ENCODE measurements at regions not wholly inside any gene's neighbourhood (a gene's known extent, or its start where the extent isn't known, plus 50 kb on each side); places are given as distances from the start of the nearest gene placed in this dataset.

- Mint-ChIP-seq H3K4me1 (no peaks in the 10 kb centered on the region), H3K27me3 (ENCODE audit: low read depth in 3 of 3) (no peaks in the 10 kb centered on the region), H3K36me3 (no peaks in the 10 kb centered on the region), H3K9me3 (peaks cover 0 to 5% (median 0%) of the 10 kb centered on the region in 7 donors), H3K27ac (no peak overlapping the region), H3K4me3 (no peak overlapping the region)
- no peak overlapping the region for H2AFZ ChIP-seq (ENCODE audit: insufficient read depth, low read depth, low read length, poor library complexity, severe bottlenecking)
- H3K4me3 ChIP-seq (replicated peaks in 1 of 3; ENCODE audit: low read depth in 2 of 3, low read length in 3 of 3) = no peak overlapping the region
- no peak overlapping the region for H3K27ac ChIP-seq (ENCODE audit: low read depth in 1 of 2, low read length in 2 of 2)
- peaks cover 0 to 4% of the 10 kb centered on the region in 2 donors for H3K9me3 ChIP-seq (replicated peaks in 1 of 2; ENCODE audit: control insufficient read depth in 1 of 2, insufficient read depth in 1 of 2, low read length in 2 of 2)
- no peaks in the 10 kb centered on the region for H3K36me3 ChIP-seq (replicated peaks in 1 of 2; ENCODE audit: control insufficient read depth in 1 of 2, insufficient read depth in 2 of 2, low read length in 2 of 2)
- H4K20me1 ChIP-seq (ENCODE audit: insufficient read depth, low read length) = no peaks in the 10 kb centered on the region
- no peaks in the 10 kb centered on the region for H3K79me2 ChIP-seq (ENCODE audit: insufficient read depth, low read length)
- H3K27me3 ChIP-seq (ENCODE audit: control insufficient read depth in 2 of 2, insufficient read depth in 2 of 2, low read length in 2 of 2) = no peaks in the 10 kb centered on the region
- no peak for TF ChIP-seq CTCF (IDR thresholded peaks at IDR 0.05)
- H3K4me2 ChIP-seq (replicated peaks; ENCODE audit: extremely low read depth, low read length, poor library complexity, severe bottlenecking) = no peak overlapping the region
- DNase-seq = no peak
- intact Hi-C loops (cut with micrococcal nuclease) = no loop called here
- no peak overlapping the region for H3K9ac ChIP-seq (ENCODE audit: insufficient read depth, low read length, poor library complexity, severe bottlenecking)
- no peaks in the 10 kb centered on the region for H3K4me1 ChIP-seq (ENCODE audit: control insufficient read depth in 1 of 2, insufficient read depth in 2 of 2, low read length in 2 of 2)
Observed at GRCh38 chr1:79312438-79312837, 305.9 kb upstream of the ADGRL4 start.

- H3K36me3 Mint-ChIP-seq = no peaks in the 10 kb centered on the region
- no peak for DNase-seq
- H3K27me3 Mint-ChIP-seq (ENCODE audit: low read depth in 3 of 3) = no peaks in the 10 kb centered on the region
- H3K4me2 ChIP-seq (replicated peaks; ENCODE audit: extremely low read depth, low read length, poor library complexity, severe bottlenecking) = no peak overlapping the region
- intact Hi-C loops (cut with micrococcal nuclease) = no loop called here
- no peak overlapping the region for H3K9ac ChIP-seq (ENCODE audit: insufficient read depth, low read length, poor library complexity, severe bottlenecking)
- no peak for TF ChIP-seq CTCF (IDR thresholded peaks at IDR 0.05)
- WGBS (ENCODE audit: insufficient coverage) = no CpG with 5 or more reads among the region's 3 CpGs
- H2AFZ ChIP-seq (ENCODE audit: insufficient read depth, low read depth, low read length, poor library complexity, severe bottlenecking) = no peak overlapping the region
- no peaks in the 10 kb centered on the region for H3K36me3 ChIP-seq (replicated peaks in 1 of 2; ENCODE audit: control insufficient read depth in 1 of 2, insufficient read depth in 2 of 2, low read length in 2 of 2)
- H3K4me1 Mint-ChIP-seq = no peaks in the 10 kb centered on the region
- H4K20me1 ChIP-seq (ENCODE audit: insufficient read depth, low read length) = no peaks in the 10 kb centered on the region
- peaks cover 0 to 5% (median 0%) of the 10 kb centered on the region in 7 donors for H3K9me3 Mint-ChIP-seq
- H3K4me1 ChIP-seq (ENCODE audit: control insufficient read depth in 1 of 2, insufficient read depth in 2 of 2, low read length in 2 of 2) = no peaks in the 10 kb centered on the region
- H3K27ac Mint-ChIP-seq = no peak overlapping the region
- H3K27ac ChIP-seq (ENCODE audit: low read depth in 1 of 2, low read length in 2 of 2) = no peak overlapping the region
- H3K9me3 ChIP-seq (replicated peaks in 1 of 2; ENCODE audit: control insufficient read depth in 1 of 2, insufficient read depth in 1 of 2, low read length in 2 of 2) = peaks cover 0 to 4% of the 10 kb centered on the region in 2 donors
- no peaks in the 10 kb centered on the region for H3K27me3 ChIP-seq (ENCODE audit: control insufficient read depth in 2 of 2, insufficient read depth in 2 of 2, low read length in 2 of 2)
- no peak overlapping the region for H3K4me3 ChIP-seq (replicated peaks in 1 of 3; ENCODE audit: low read depth in 2 of 3, low read length in 3 of 3)
- H3K79me2 ChIP-seq (ENCODE audit: insufficient read depth, low read length) = no peaks in the 10 kb centered on the region
- H3K4me3 Mint-ChIP-seq = no peak overlapping the region
Observed at GRCh38 chr1:79310609-79311008, 304.1 kb upstream of the ADGRL4 start.
